ENCODE measurements at regions not wholly inside any gene's neighbourhood (a gene's known extent, or its start where the extent isn't known, plus 50 kb on each side); places are given as distances from the start of the nearest gene placed in this dataset.

DNA sequence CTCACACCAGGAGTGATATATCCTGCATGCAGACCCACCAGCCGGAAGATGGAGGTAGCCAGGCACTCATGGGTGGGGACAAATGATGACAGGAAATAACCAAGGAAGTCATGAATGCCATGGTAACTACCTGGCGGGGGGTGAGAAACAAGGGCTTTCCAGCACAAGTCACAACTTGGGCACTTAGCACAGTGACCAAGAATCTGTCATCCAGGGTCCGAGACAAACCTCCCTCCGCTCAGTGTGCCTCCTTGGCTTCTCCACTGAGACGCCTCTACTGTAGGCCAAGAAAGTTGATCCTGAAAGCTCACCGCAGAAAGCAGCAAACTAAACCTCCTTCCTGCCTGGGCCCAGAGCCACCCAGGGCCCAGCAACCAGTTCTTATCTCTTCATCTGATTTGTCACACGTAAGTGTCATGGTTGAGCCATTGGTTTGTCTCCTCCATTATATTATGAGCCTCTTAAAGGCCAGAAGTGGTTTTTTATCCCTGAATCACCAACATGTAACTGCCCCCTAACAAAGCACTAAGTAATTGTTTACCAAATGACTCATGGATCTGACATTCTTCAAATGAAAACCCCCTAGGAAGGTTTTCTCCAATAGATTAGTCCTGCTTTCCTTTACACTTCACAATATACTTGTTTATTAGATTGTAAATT lies 84.3 kb upstream of the TAB2 start (continued):
- TF ChIP-seq SUZ12 (IDR thresholded peaks at IDR 0.05; ENCODE audit: low read length) = no peak
- no peak for TF ChIP-seq KDM1A (IDR thresholded peaks at IDR 0.05; ENCODE audit: borderline replicate concordance, low read length)
- no peak for TF ChIP-seq HDAC2 (IDR thresholded peaks at IDR 0.05; ENCODE audit: borderline replicate concordance in 1 of 2, low read depth in 2 of 2, low read length in 2 of 2)
- no peak for TF ChIP-seq POU5F1 (IDR thresholded peaks at IDR 0.05; ENCODE audit: low read depth, low read length)
- TF ChIP-seq CTBP2 (IDR thresholded peaks at IDR 0.05; ENCODE audit: borderline replicate concordance, insufficient read depth, insufficient read length, low read length) = no peak

Data from H1 (cell line).